HEK293 (cell line): ENCODE measurements at regions not wholly inside any gene's neighbourhood (a gene's known extent, or its start where the extent isn't known, plus 50 kb on each side); places are given as distances from the start of the nearest gene placed in this dataset.

ENCODE experiments used
- CTCF ChIA-PET: fragments of 350-600 bp; formaldehyde crosslinking; extraction: SDS; loops from one replicate; lab custom pipeline; 2021; ENCODE audit warnings: antibody characterized with exemption; lab: Yijun Ruan, JAX
- POLR2A ChIA-PET: fragments of 300-600 bp; formaldehyde crosslinking; extraction: SDS; loops from one replicate; lab custom pipeline; 2020; ENCODE audit warnings: antibody characterized with exemption, inconsistent platforms; lab: Yijun Ruan, JAX
- H3K27ac ChIP-seq: fragments of 200-500 bp; sonication (Bioruptor generic); 2 replicates; pipeline ENCODE4 v1.5.1; 2014; ENCODE audit warnings: low read depth, low read length, control low read depth, inconsistent platforms; ENCODE audit errors: extremely low read depth
- H3K36me3 ChIP-seq, 2 experiments: fragments of 200-500 bp in 1 of 2; sonication (Bioruptor generic) in 1 of 2; 1 replicate in 1 of 2; 2 replicates in 1 of 2; pipeline ENCODE4 v1.5.1; 2014 to 2017; ENCODE audit warnings: inconsistent platforms in 2 of 2, low read length in 2 of 2; ENCODE audit not compliant: control insufficient read depth in 2 of 2, insufficient read depth in 1 of 2
- H3K4me1 ChIP-seq: fragments of 200-500 bp; sonication (Bioruptor generic); 2 replicates; pipeline ENCODE4 v1.5.1; 2014; ENCODE audit warnings: mild to moderate bottlenecking, low read length, inconsistent platforms; ENCODE audit not compliant: control insufficient read depth, insufficient read depth
- H3K4me3 ChIP-seq: 2 replicates; pipeline ENCODE4 v1.5.1; 2011; ENCODE audit warnings: low read depth, mild to moderate bottlenecking, control low read depth, low read length, moderate library complexity
- H3K9me3 ChIP-seq: fragments of 200-500 bp; sonication (Bioruptor generic); 2 replicates; pipeline ENCODE4 v1.5.1; 2014; ENCODE audit warnings: low read depth, low read length, inconsistent platforms; ENCODE audit not compliant: control insufficient read depth, insufficient read depth
- IKZF3 ChIP-seq: fragments of 450-650 bp; IDR thresholded peaks from 2 replicates; pipeline ENCODE4 v1.5.0; 2018; ENCODE audit warnings: missing biosample characterization, mild to moderate bottlenecking, missing genetic modification characterization, moderate library complexity
- KLF7 ChIP-seq: fragments of 450-650 bp; formaldehyde crosslinking; IDR thresholded peaks from 2 replicates; pipeline ENCODE4 v1.5.1; 2016; ENCODE audit warnings: missing biosample characterization, missing genetic modification characterization, borderline replicate concordance
- SCRT1 ChIP-seq: fragments of 450-650 bp; formaldehyde crosslinking; IDR thresholded peaks from 2 replicates; pipeline ENCODE4 v1.5.1; 2016; ENCODE audit warnings: missing biosample characterization, missing genetic modification characterization, borderline replicate concordance
- SP3 ChIP-seq: fragments of 450-650 bp; formaldehyde crosslinking; IDR thresholded peaks from 2 replicates; pipeline ENCODE4 v1.5.1; 2016; ENCODE audit warnings: missing biosample characterization, missing genetic modification characterization
- ZBTB21 ChIP-seq: fragments of 450-650 bp; formaldehyde crosslinking; IDR thresholded peaks from 2 replicates; pipeline ENCODE4 v1.5.1; 2017; ENCODE audit warnings: missing biosample characterization, missing genetic modification characterization
- ZBTB48 ChIP-seq: fragments of 450-650 bp; formaldehyde crosslinking; IDR thresholded peaks from 2 replicates; pipeline ENCODE4 v1.5.1; 2016; ENCODE audit warnings: missing biosample characterization, missing genetic modification characterization
- ZEB2 ChIP-seq: fragments of 450-650 bp; formaldehyde crosslinking; IDR thresholded peaks from 2 replicates; pipeline ENCODE4 v1.5.1; 2016; ENCODE audit warnings: missing biosample characterization, missing genetic modification characterization
- ZFP37 ChIP-seq: fragments of 450-650 bp; formaldehyde crosslinking; IDR thresholded peaks from 2 replicates; pipeline ENCODE4 v1.5.1; 2016; ENCODE audit warnings: missing biosample characterization, missing genetic modification characterization
- ZNF10 ChIP-seq: fragments of 450-650 bp; formaldehyde crosslinking; IDR thresholded peaks from 2 replicates; pipeline ENCODE4 v1.5.1; 2017; ENCODE audit warnings: missing biosample characterization, missing genetic modification characterization
- ZNF121 ChIP-seq: fragments of 450-650 bp; formaldehyde crosslinking; IDR thresholded peaks from 2 replicates; pipeline ENCODE4 v1.5.1; 2016; ENCODE audit warnings: missing biosample characterization, missing genetic modification characterization
- ZNF138 ChIP-seq: fragments of 450-650 bp; formaldehyde crosslinking; IDR thresholded peaks from 2 replicates; pipeline ENCODE4 v1.5.1; 2016; ENCODE audit warnings: missing biosample characterization, missing genetic modification characterization, borderline replicate concordance
- ZNF146 ChIP-seq: fragments of 450-650 bp; formaldehyde crosslinking; IDR thresholded peaks from 2 replicates; pipeline ENCODE4 v1.5.1; 2016; ENCODE audit warnings: missing biosample characterization, missing genetic modification characterization
- ZNF155 ChIP-seq: fragments of 450-650 bp; formaldehyde crosslinking; IDR thresholded peaks from 2 replicates; pipeline ENCODE4 v1.5.1; 2016; ENCODE audit warnings: missing biosample characterization, missing genetic modification characterization
- ZNF16 ChIP-seq: fragments of 450-650 bp; formaldehyde crosslinking; IDR thresholded peaks from 2 replicates; pipeline ENCODE4 v1.5.1; 2016; ENCODE audit warnings: low read depth, missing biosample characterization, missing genetic modification characterization
- ZNF239 ChIP-seq: fragments of 450-650 bp; formaldehyde crosslinking; IDR thresholded peaks from 2 replicates; pipeline ENCODE4 v1.5.1; 2016; ENCODE audit warnings: missing biosample characterization, missing genetic modification characterization
- ZNF311 ChIP-seq: fragments of 450-650 bp; formaldehyde crosslinking; IDR thresholded peaks from 2 replicates; pipeline ENCODE4 v1.5.1; 2017; ENCODE audit warnings: missing biosample characterization, missing genetic modification characterization, borderline replicate concordance
- ZNF324 ChIP-seq: fragments of 450-650 bp; formaldehyde crosslinking; IDR thresholded peaks from 2 replicates; pipeline ENCODE4 v1.5.1; 2016; ENCODE audit warnings: missing biosample characterization, missing genetic modification characterization
- ZNF398 ChIP-seq: fragments of 450-650 bp; formaldehyde crosslinking; IDR thresholded peaks from 2 replicates; pipeline ENCODE4 v1.5.1; 2017; ENCODE audit warnings: missing biosample characterization, missing genetic modification characterization
- ZNF423 ChIP-seq: fragments of 450-650 bp; formaldehyde crosslinking; IDR thresholded peaks from 2 replicates; pipeline ENCODE4 v1.5.1; 2016; ENCODE audit warnings: missing biosample characterization, missing genetic modification characterization
- ZNF48 ChIP-seq: fragments of 450-650 bp; formaldehyde crosslinking; IDR thresholded peaks from 2 replicates; pipeline ENCODE4 v1.5.1; 2016; ENCODE audit warnings: missing biosample characterization, missing genetic modification characterization
- ZNF518A ChIP-seq: fragments of 450-650 bp; formaldehyde crosslinking; conservative IDR thresholded peaks from 2 replicates; pipeline ENCODE4 v1.5.1; 2016; ENCODE audit warnings: low read depth, missing biosample characterization, missing genetic modification characterization
- ZNF529 ChIP-seq: fragments of 450-650 bp; formaldehyde crosslinking; IDR thresholded peaks from 2 replicates; pipeline ENCODE4 v1.5.1; 2017; ENCODE audit warnings: missing genetic modification characterization, missing biosample characterization; ENCODE audit not compliant: insufficient replicate concordance
- ZNF544 ChIP-seq: fragments of 450-650 bp; formaldehyde crosslinking; IDR thresholded peaks from 2 replicates; pipeline ENCODE4 v1.5.0; 2017; ENCODE audit warnings: missing biosample characterization, missing genetic modification characterization
- ZNF580 ChIP-seq: fragments of 450-650 bp; formaldehyde crosslinking; IDR thresholded peaks from 2 replicates; pipeline ENCODE4 v1.5.1; 2016; ENCODE audit warnings: missing biosample characterization, missing genetic modification characterization
- ZNF596 ChIP-seq: fragments of 450-650 bp; IDR thresholded peaks from 2 replicates; pipeline ENCODE4 v1.5.0; 2018; ENCODE audit warnings: missing biosample characterization, mild to moderate bottlenecking, missing genetic modification characterization, moderate library complexity
- ZNF677 ChIP-seq: fragments of 450-650 bp; IDR thresholded peaks from 2 replicates; pipeline ENCODE4 v1.5.0; 2018; ENCODE audit warnings: missing biosample characterization, mild to moderate bottlenecking, missing genetic modification characterization, moderate library complexity
- ZNF785 ChIP-seq: fragments of 450-650 bp; formaldehyde crosslinking; IDR thresholded peaks from 2 replicates; pipeline ENCODE4 v1.5.1; 2016; ENCODE audit warnings: missing biosample characterization, missing genetic modification characterization
- ZNF792 ChIP-seq: fragments of 450-650 bp; formaldehyde crosslinking; IDR thresholded peaks from 2 replicates; pipeline ENCODE4 v1.5.1; 2016; ENCODE audit warnings: missing biosample characterization, missing genetic modification characterization
- ZXDB ChIP-seq: fragments of 450-650 bp; formaldehyde crosslinking; IDR thresholded peaks from 2 replicates; pipeline ENCODE4 v1.5.1; 2016; ENCODE audit warnings: missing biosample characterization, missing genetic modification characterization
- TF ChIP-seq, protein P1 (sequence below): fragments of 450-650 bp; IDR thresholded peaks from 2 replicates; pipeline ENCODE4 v1.5.1; 2018; ENCODE audit warnings: missing biosample characterization, missing genetic modification characterization

DNA sequence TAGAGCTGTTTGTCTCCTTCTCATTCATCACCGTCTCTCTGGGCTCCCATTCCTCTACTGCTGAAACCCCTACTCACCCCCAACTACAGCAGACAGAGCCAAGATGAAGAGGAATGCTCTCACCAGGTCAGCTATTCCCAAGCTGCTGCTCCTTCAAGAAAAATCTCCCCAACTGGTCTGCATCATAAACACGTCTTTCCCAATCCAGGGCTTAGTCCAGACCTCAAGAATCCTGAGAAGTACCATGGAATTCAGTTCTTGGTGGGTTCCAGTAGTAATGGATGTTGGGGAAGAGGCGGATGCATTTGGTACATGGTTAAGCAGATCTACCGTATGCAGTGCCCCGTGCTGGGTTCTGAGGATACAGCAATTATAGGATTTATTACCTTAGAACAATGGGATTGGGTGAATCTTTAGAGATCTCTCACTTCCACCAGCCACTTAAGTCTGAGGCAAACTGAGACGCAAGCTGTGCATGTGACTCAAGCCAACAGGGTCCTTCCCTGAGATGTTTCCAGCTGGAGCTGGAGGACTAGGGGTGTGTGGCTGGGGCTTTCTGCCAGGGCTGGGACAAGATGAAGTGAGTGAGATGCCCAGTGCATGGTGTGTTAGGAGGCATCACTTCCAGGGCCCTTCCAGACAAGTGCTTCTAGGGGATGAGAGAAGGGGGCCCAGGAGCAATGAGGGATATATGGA is 232.7 kb upstream of the CDH5 start:
- Histone ChIP-seq H3K27ac (no peak overlapping the region), H3K36me3 (no peaks in the 10 kb centered on the region), H3K4me1 (0 out of 2 replicates have a peak, but pooled peaks cover 2% of the 10 kb centered on the region), H3K4me3 (no peak overlapping the region), H3K9me3 (no peaks in the 10 kb centered on the region)
- ChIA-PET CTCF (no interaction called here), POLR2A (no interaction called here)
- TF ChIP-seq ZNF785 (tag by site-specific recombination), result no peak
- TF ChIP-seq IKZF3, result no peak
- TF ChIP-seq ZXDB (tag by site-specific recombination), result no peak
- TF ChIP-seq ZNF423, result no peak
- no peak for TF ChIP-seq ZNF580
- no peak for TF ChIP-seq ZEB2 (tag by site-specific recombination)
- no peak for TF ChIP-seq SCRT1 (tag by site-specific recombination)
- no peak for TF ChIP-seq ZNF398 (tag by site-specific recombination)
- no peak for TF ChIP-seq ZNF16 (tag by site-specific recombination)
- TF ChIP-seq ZNF324, result no peak
- TF ChIP-seq ZNF544, result no peak
- no peak for TF ChIP-seq ZNF677 (tag by site-specific recombination)
- no peak for TF ChIP-seq ZNF529 (tag by site-specific recombination)
- no peak for TF ChIP-seq ZNF155 (tag by site-specific recombination)
- no peak for TF ChIP-seq ZNF518A (tag by site-specific recombination)
- no peak for TF ChIP-seq ZFP37 (tag by site-specific recombination)
- no peak for TF ChIP-seq ZNF146

GRCh38 chr16:66131895-66132294 is 234.6 kb upstream of the CDH5 start:
- CTCF ChIA-PET, result no interaction called here
- TF ChIP-seq ZNF10 (tag by site-specific recombination) (no peak), ZNF677 (tag by site-specific recombination) (no peak), ZNF48 (no peak), ZNF596 (tag by site-specific recombination) (no peak), SP3 (no peak), ZNF239 (tag by site-specific recombination) (no peak), ZNF311 (tag by site-specific recombination) (no peak), ZBTB21 (tag by site-specific recombination) (no peak), ZNF792 (tag by site-specific recombination) (no peak), KLF7 (tag by site-specific recombination) (no peak), ZNF138 (tag by site-specific recombination) (no peak), ZNF121 (tag by site-specific recombination) (no peak), ZBTB48 (tag by site-specific recombination) (no peak)
- TF ChIP-seq, protein P1, sequence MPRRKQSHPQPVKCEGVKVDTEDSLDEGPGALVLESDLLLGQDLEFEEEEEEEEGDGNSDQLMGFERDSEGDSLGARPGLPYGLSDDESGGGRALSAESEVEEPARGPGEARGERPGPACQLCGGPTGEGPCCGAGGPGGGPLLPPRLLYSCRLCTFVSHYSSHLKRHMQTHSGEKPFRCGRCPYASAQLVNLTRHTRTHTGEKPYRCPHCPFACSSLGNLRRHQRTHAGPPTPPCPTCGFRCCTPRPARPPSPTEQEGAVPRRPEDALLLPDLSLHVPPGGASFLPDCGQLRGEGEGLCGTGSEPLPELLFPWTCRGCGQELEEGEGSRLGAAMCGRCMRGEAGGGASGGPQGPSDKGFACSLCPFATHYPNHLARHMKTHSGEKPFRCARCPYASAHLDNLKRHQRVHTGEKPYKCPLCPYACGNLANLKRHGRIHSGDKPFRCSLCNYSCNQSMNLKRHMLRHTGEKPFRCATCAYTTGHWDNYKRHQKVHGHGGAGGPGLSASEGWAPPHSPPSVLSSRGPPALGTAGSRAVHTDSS, result no peak

More at GRCh38 chr16:66131895-66132294, 234.6 kb upstream of the CDH5 start:
- Histone ChIP-seq H3K36me3 (no peaks in the 10 kb centered on the region), H3K9me3 (no peaks in the 10 kb centered on the region), H3K4me3 (no peak overlapping the region), H3K4me1 (no peaks in the 10 kb centered on the region), H3K27ac (no peak overlapping the region)
- POLR2A ChIA-PET, result no interaction called here
